ENCODE measurements at regions not wholly inside any gene's neighbourhood (a gene's known extent, or its start where the extent isn't known, plus 50 kb on each side); places are given as distances from the start of the nearest gene placed in this dataset.

DNA sequence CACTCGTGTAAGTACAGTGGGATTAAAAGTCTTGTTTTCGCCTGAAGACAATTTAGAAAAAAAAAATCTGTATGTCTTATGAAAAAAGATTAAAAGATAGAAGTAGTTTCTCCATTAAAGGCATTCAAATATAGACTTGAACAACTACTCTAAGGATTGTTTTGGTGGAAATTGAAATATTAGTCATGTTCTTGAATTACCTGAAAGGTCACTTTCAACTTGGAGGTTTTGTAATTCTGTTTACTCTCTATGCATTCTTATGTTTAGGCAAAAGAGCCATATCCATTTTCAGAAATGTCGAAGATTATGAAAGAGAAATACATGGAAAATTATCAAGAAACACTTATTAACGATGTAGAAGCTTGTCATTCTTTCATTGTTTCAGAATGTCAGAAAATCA is 373.7 kb downstream of the ARL4A start:
- Histone ChIP-seq H3K4me3 (ENCODE audit: low read length) (no peak overlapping the region), H3K79me2 (ENCODE audit: low read length) (no peaks in the 10 kb centered on the region), H3K36me3 (replicated peaks; ENCODE audit: insufficient read depth, low read length) (no peaks in the 10 kb centered on the region), H3K4me2 (ENCODE audit: low read depth, low read length) (no peak overlapping the region), H3K9ac (ENCODE audit: low read length) (no peak overlapping the region), H3K27me3 (replicated peaks; ENCODE audit: insufficient read depth, low read length) (no peaks in the 10 kb centered on the region), H3K4me1 (ENCODE audit: low read length) (peaks cover 12% of the 10 kb centered on the region), H3F3A (ENCODE audit: insufficient read depth, low read length) (no peaks in the 10 kb centered on the region), H3K9me2 (replicated peaks; ENCODE audit: insufficient read depth, low read length) (no peaks in the 10 kb centered on the region), H4K20me1 (ENCODE audit: insufficient read depth, low read length) (no peaks in the 10 kb centered on the region), H3K9me3 (replicated peaks; ENCODE audit: insufficient read depth, low read length) (no peaks in the 10 kb centered on the region), H3K27ac (ENCODE audit: low read length) (no peak overlapping the region), H2AFZ (ENCODE audit: low read length) (no peak overlapping the region)
- DNase-seq, result no peak
- TF ChIP-seq EZH2 (optimal IDR thresholded peaks at IDR 0.05; ENCODE audit: low read depth, low read length) (no peak), EZH2phosphoT487 (IDR thresholded peaks at IDR 0.05; ENCODE audit: low read length) (no peak)
- TF ChIP-seq, protein P1, sequence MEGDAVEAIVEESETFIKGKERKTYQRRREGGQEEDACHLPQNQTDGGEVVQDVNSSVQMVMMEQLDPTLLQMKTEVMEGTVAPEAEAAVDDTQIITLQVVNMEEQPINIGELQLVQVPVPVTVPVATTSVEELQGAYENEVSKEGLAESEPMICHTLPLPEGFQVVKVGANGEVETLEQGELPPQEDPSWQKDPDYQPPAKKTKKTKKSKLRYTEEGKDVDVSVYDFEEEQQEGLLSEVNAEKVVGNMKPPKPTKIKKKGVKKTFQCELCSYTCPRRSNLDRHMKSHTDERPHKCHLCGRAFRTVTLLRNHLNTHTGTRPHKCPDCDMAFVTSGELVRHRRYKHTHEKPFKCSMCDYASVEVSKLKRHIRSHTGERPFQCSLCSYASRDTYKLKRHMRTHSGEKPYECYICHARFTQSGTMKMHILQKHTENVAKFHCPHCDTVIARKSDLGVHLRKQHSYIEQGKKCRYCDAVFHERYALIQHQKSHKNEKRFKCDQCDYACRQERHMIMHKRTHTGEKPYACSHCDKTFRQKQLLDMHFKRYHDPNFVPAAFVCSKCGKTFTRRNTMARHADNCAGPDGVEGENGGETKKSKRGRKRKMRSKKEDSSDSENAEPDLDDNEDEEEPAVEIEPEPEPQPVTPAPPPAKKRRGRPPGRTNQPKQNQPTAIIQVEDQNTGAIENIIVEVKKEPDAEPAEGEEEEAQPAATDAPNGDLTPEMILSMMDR (IDR thresholded peaks at IDR 0.05; ENCODE audit: low read length), result no peak

DNA sequence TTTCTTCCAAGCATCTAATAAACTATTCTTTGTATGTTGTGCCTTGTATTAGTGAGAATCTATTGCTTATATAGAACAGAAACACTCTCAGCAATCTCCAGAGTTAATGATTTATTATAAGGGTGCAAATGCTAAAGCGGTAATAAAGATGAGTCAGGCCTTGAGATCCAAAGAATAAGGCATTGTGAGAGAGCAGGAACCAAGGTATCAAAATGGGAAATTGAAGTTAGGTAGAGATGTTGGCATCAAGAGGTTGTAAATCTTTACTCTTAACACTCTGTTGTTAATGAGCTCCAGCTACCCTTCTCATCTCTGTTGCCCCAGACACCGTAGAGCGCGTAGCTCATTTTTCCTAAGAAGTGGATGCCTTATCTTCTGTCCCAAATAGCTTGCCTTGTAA is 375.2 kb downstream of the ARL4A start:
- H3F3A ChIP-seq (ENCODE audit: insufficient read depth, low read length), result no peaks in the 10 kb centered on the region
- H3K9me3 ChIP-seq (replicated peaks; ENCODE audit: insufficient read depth, low read length), result no peaks in the 10 kb centered on the region
- H3K9me2 ChIP-seq (replicated peaks; ENCODE audit: insufficient read depth, low read length), result no peaks in the 10 kb centered on the region
- DNase-seq, result no peak
- H3K4me3 ChIP-seq (ENCODE audit: low read length), result no peak overlapping the region
- no peaks in the 10 kb centered on the region for H3K79me2 ChIP-seq (ENCODE audit: low read length)
- H4K20me1 ChIP-seq (ENCODE audit: insufficient read depth, low read length), result no peaks in the 10 kb centered on the region
- H3K4me2 ChIP-seq (ENCODE audit: low read depth, low read length), result no peak overlapping the region
- no peak overlapping the region for H3K27ac ChIP-seq (ENCODE audit: low read length)
- TF ChIP-seq, protein P1 (IDR thresholded peaks at IDR 0.05; ENCODE audit: low read length), result no peak
- TF ChIP-seq EZH2 (optimal IDR thresholded peaks at IDR 0.05; ENCODE audit: low read depth, low read length), result no peak
- no peak for TF ChIP-seq EZH2phosphoT487 (IDR thresholded peaks at IDR 0.05; ENCODE audit: low read length)
- H3K36me3 ChIP-seq (replicated peaks; ENCODE audit: insufficient read depth, low read length), result no peaks in the 10 kb centered on the region
- no peak overlapping the region for H3K9ac ChIP-seq (ENCODE audit: low read length)
- H3K27me3 ChIP-seq (replicated peaks; ENCODE audit: insufficient read depth, low read length), result no peaks in the 10 kb centered on the region
- H3K4me1 ChIP-seq (ENCODE audit: low read length), result peaks cover 4% of the 10 kb centered on the region
- no peak overlapping the region for H2AFZ ChIP-seq (ENCODE audit: low read length)

DNA sequence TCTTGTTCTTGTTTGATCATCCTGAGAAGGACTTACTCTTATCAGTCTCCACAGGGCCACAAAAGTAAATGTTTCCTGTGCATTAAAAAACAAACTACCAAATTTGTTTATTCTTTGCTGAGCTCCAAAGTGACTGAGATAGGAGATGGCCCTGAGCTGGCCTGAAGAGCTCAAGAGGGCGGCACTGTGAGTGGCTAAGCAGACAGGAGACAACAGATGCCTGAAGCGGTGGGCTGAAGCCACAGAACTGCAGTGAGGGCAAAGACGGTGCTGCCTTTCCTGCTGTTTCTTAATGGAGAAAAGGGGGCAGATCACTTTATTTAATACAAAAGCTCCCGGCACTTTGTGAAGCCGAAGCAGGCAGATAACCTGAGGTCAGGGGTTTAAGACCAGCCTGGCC is 379.6 kb downstream of the ARL4A start:
- Histone ChIP-seq H3K36me3 (replicated peaks; ENCODE audit: insufficient read depth, low read length) (no peaks in the 10 kb centered on the region), H3K9ac (ENCODE audit: low read length) (no peak overlapping the region), H3K27me3 (replicated peaks; ENCODE audit: insufficient read depth, low read length) (no peaks in the 10 kb centered on the region), H2AFZ (ENCODE audit: low read length) (no peak overlapping the region), H3K4me3 (ENCODE audit: low read length) (no peak overlapping the region), H3K9me3 (replicated peaks; ENCODE audit: insufficient read depth, low read length) (no peaks in the 10 kb centered on the region), H4K20me1 (ENCODE audit: insufficient read depth, low read length) (no peaks in the 10 kb centered on the region), H3F3A (ENCODE audit: insufficient read depth, low read length) (no peaks in the 10 kb centered on the region), H3K27ac (ENCODE audit: low read length) (no peak overlapping the region), H3K9me2 (replicated peaks; ENCODE audit: insufficient read depth, low read length) (no peaks in the 10 kb centered on the region), H3K79me2 (ENCODE audit: low read length) (no peaks in the 10 kb centered on the region), H3K4me2 (ENCODE audit: low read depth, low read length) (no peak overlapping the region), H3K4me1 (ENCODE audit: low read length) (no peaks in the 10 kb centered on the region)
- no peak for DNase-seq
- TF ChIP-seq EZH2 (optimal IDR thresholded peaks at IDR 0.05; ENCODE audit: low read depth, low read length) (no peak), EZH2phosphoT487 (IDR thresholded peaks at IDR 0.05; ENCODE audit: low read length) (no peak)
- TF ChIP-seq, protein P1 (IDR thresholded peaks at IDR 0.05; ENCODE audit: low read length), result no peak
